Adrenal gland (tissue), 9 donors: ENCODE measurements at regions not wholly inside any gene's neighbourhood (a gene's known extent, or its start where the extent isn't known, plus 50 kb on each side); places are given as distances from the start of the nearest gene placed in this dataset.
"Not testable (repeated sequence)": the region's sequence is repeated elsewhere in the genome, so short reads cannot be mapped to it uniquely, and the experiment has no call there.

Experiments used
- DNase-seq, 7 donors: peaks; one replicate each; pipeline ENCODE4 v3.0.0-alpha.2; 2019 to 2020
- H3K27ac ChIP-seq, 5 donors: fragments of 200-600 bp; sonication (generic) in 4 of 5; 1 replicate in 3 of 5; 2 replicates in 2 of 5; pipeline versions ENCODE4 v1.5.1 to v1.8.0; 2016 to 2020; ENCODE audit warnings: mild to moderate bottlenecking in 1 of 5
- H3K27me3 ChIP-seq: fragments of 200-600 bp; 2 replicates; pipeline ENCODE4 v1.8.0; 2021
- H3K36me3 ChIP-seq, 2 donors: fragments of 200-600 bp; replicated peaks in 1 of 2; 1 replicate in 1 of 2; 2 replicates in 1 of 2; pipeline versions ENCODE4 v1.5.1 to v1.8.0; 2018 to 2022
- H3K4me1 ChIP-seq, 2 donors: fragments of 200-600 bp; replicated peaks in 1 of 2; 1 replicate in 1 of 2; 2 replicates in 1 of 2; pipeline versions ENCODE4 v1.5.1 to v1.8.0; 2018 to 2021
- H3K4me3 ChIP-seq, 4 donors: fragments of 200-600 bp; sonication (generic) in 3 of 4; one replicate each; pipeline ENCODE4 v1.5.1; 2016 to 2018
- H3K9me3 ChIP-seq, 3 donors: fragments of 200-600 bp; sonication (generic) in 1 of 3; replicated peaks in 1 of 3; 1 replicate in 2 of 3; 2 replicates in 1 of 3; pipeline versions ENCODE4 v1.5.1 to v1.8.0; 2016 to 2021
- WGBS, 4 donors: extraction: QIAGEN DNeasy Blood & Tissue Kit in 2 of 4; methylation state at CpG; one replicate each; pipeline versions ENCODE4 v1.1.5 to v1.1.7; 2013 to 2017; 5-methylcytosine and 5-hydroxymethylcytosine counted together
- intact Hi-C, 2 donors: fragments of 100-400 bp; cut with DNase I; formaldehyde crosslinking; loops; one replicate each; pipeline versions ENCODE4 v1.14.1 to v1.15.0; 2022 to 2023
- donor health status: healthy with polysubstance abuse.
- donor health status: Bipolar disorder and iron deficiency.
- donor health status: DM: yes; HTN: yes; CAD: no.
- donor health status: DM: no; HTN: no; CAD: no.
- donor health status: DM: no; HTN: no; CAD: no.

- intact Hi-C loops, H3K4me1 ChIP-seq, H3K27ac ChIP-seq, H3K27me3 ChIP-seq, H3K4me3 ChIP-seq, H3K36me3 ChIP-seq, H3K9me3 ChIP-seq, DNase-seq: not testable (repeated sequence)
- WGBS, 4 donors: no CpG with 5 or more reads among the region's 6 CpGs
Observed at GRCh38 chr1:120609834-120610233, 113.9 kb upstream of the NBPF26 start.

- DNase-seq, H3K9me3 ChIP-seq, H3K36me3 ChIP-seq, H3K4me3 ChIP-seq, H3K27ac ChIP-seq, intact Hi-C loops, H3K27me3 ChIP-seq, H3K4me1 ChIP-seq: not testable (repeated sequence)
- no CpG with 5 or more reads among the region's 4 CpGs for WGBS, 4 donors
Observed at GRCh38 chr1:120614931-120615639, 108.7 kb upstream of the NBPF26 start.

- H3K4me3 ChIP-seq, H3K4me1 ChIP-seq, H3K27ac ChIP-seq, intact Hi-C loops, H3K36me3 ChIP-seq, H3K9me3 ChIP-seq, DNase-seq, H3K27me3 ChIP-seq: not testable (repeated sequence)
- no CpG with 5 or more reads among the region's 3 CpGs for WGBS, 4 donors
Observed at GRCh38 chr1:120617493-120617892, 106.3 kb upstream of the NBPF26 start.

- no CpG with 5 or more reads among the region's 25 CpGs for WGBS, 4 donors
- intact Hi-C loops: not testable (repeated sequence)
Observed at GRCh38 chr1:120619867-120620692, 103.7 kb upstream of the NBPF26 start.

GRCh38 chr1:120620693-120620969, 103.1 kb upstream of the NBPF26 start:
- H3K4me1 ChIP-seq, DNase-seq, H3K36me3 ChIP-seq, H3K4me3 ChIP-seq, H3K9me3 ChIP-seq, H3K27me3 ChIP-seq, intact Hi-C loops, H3K27ac ChIP-seq: not testable (repeated sequence)
- no CpG with 5 or more reads among the region's 5 CpGs for WGBS, 4 donors

More at GRCh38 chr1:120619867-120620692, 103.7 kb upstream of the NBPF26 start:
- H3K9me3 ChIP-seq, H3K4me1 ChIP-seq, DNase-seq, H3K36me3 ChIP-seq, H3K4me3 ChIP-seq, H3K27me3 ChIP-seq, H3K27ac ChIP-seq: not testable (repeated sequence)

GRCh38 chr1:120621278-120621677, 102.5 kb upstream of the NBPF26 start:
- H3K9me3 ChIP-seq, DNase-seq, H3K4me1 ChIP-seq, H3K27ac ChIP-seq, H3K4me3 ChIP-seq, intact Hi-C loops, H3K36me3 ChIP-seq, H3K27me3 ChIP-seq: not testable (repeated sequence)
- WGBS, 4 donors: no CpG with 5 or more reads among the region's 5 CpGs

- intact Hi-C loops, H3K27me3 ChIP-seq, H3K4me1 ChIP-seq, H3K4me3 ChIP-seq, H3K27ac ChIP-seq, H3K9me3 ChIP-seq, H3K36me3 ChIP-seq, DNase-seq: not testable (repeated sequence)
- no CpG with 5 or more reads among the region's 4 CpGs for WGBS, 4 donors
Observed at GRCh38 chr1:120623539-120623938, 100.2 kb upstream of the NBPF26 start.

- H3K4me1 ChIP-seq, H3K4me3 ChIP-seq, intact Hi-C loops, H3K27me3 ChIP-seq, DNase-seq, H3K36me3 ChIP-seq, H3K9me3 ChIP-seq, H3K27ac ChIP-seq: not testable (repeated sequence)
- 51 to 59% methylated on average over 3 to 4 of the region's 5 CpGs; no CpG with 5 or more reads in 2 of the 4 donors for WGBS, 4 donors
Observed at GRCh38 chr1:120624565-120625064, 99.1 kb upstream of the NBPF26 start.

- H3K4me1 ChIP-seq, H3K27me3 ChIP-seq, H3K4me3 ChIP-seq, H3K27ac ChIP-seq, H3K36me3 ChIP-seq, DNase-seq, intact Hi-C loops, H3K9me3 ChIP-seq: not testable (repeated sequence)
- WGBS, 4 donors: no CpG with 5 or more reads among the region's 1 CpG
Observed at GRCh38 chr1:120629832-120630455, 93.8 kb upstream of the NBPF26 start.

- WGBS, 4 donors: no CpG with 5 or more reads among the region's 5 CpGs
- H3K9me3 ChIP-seq, H3K27ac ChIP-seq, H3K27me3 ChIP-seq, H3K4me1 ChIP-seq, DNase-seq, H3K36me3 ChIP-seq, H3K4me3 ChIP-seq, intact Hi-C loops: not testable (repeated sequence)
Observed at GRCh38 chr1:120634816-120635806, 88.6 kb upstream of the NBPF26 start.
